KMS-11 (cell line): ENCODE measurements at regions not wholly inside any gene's neighbourhood (a gene's known extent, or its start where the extent isn't known, plus 50 kb on each side); places are given as distances from the start of the nearest gene placed in this dataset.

Experiments used
- H2AFZ ChIP-seq: fragments of 200-600 bp; sonication (generic); 2 replicates; pipeline ENCODE4 v1.6.1; 2016; ENCODE audit warnings: antibody characterized with exemption, mixed run types, low read depth
- H3K27ac ChIP-seq: fragments of 200-600 bp; sonication (generic); 2 replicates; pipeline ENCODE4 v1.6.1; 2016; ENCODE audit warnings: mild to moderate bottlenecking, mixed run types
- H3K27me3 ChIP-seq: fragments of 200-600 bp; sonication (generic); 2 replicates; pipeline ENCODE4 v1.6.1; 2017; ENCODE audit warnings: mild to moderate bottlenecking, low read depth, mixed run types, moderate library complexity; ENCODE audit not compliant: insufficient read depth
- H3K36me3 ChIP-seq: fragments of 200-600 bp; sonication (generic); 2 replicates; pipeline ENCODE4 v1.6.1; 2017; ENCODE audit warnings: mild to moderate bottlenecking, mixed run types; ENCODE audit not compliant: insufficient read depth
- H3K4me1 ChIP-seq: fragments of 200-600 bp; sonication (generic); 2 replicates; pipeline ENCODE4 v1.6.1; 2016; ENCODE audit warnings: mild to moderate bottlenecking, low read depth, mixed run types; ENCODE audit not compliant: poor library complexity, severe bottlenecking
- H3K4me2 ChIP-seq: fragments of 200-600 bp; sonication (generic); 2 replicates; pipeline ENCODE4 v1.7.0; 2016; ENCODE audit warnings: mild to moderate bottlenecking, mixed run types
- H3K4me3 ChIP-seq: fragments of 200-600 bp; sonication (generic); IDR thresholded peaks from 2 replicates; pipeline ENCODE4 v1.6.1; 2017; ENCODE audit warnings: low read depth, low read length, mixed read lengths; ENCODE audit not compliant: insufficient read depth
- H3K79me2 ChIP-seq: fragments of 200-600 bp; sonication (generic); 2 replicates; pipeline ENCODE4 v1.6.1; 2016; ENCODE audit warnings: low read depth, mixed run types; ENCODE audit not compliant: insufficient read depth
- H3K9ac ChIP-seq: fragments of 200-600 bp; sonication (generic); 2 replicates; pipeline ENCODE4 v1.6.1; 2016; ENCODE audit warnings: mild to moderate bottlenecking, mixed run types
- H4K20me1 ChIP-seq: fragments of 200-600 bp; sonication (generic); 2 replicates; pipeline ENCODE4 v1.6.1; 2016; ENCODE audit warnings: mild to moderate bottlenecking, mixed run types; ENCODE audit not compliant: insufficient read depth
- CTCF ChIP-seq: fragments of 200-600 bp; sonication (generic); conservative IDR thresholded peaks from 2 replicates; pipeline ENCODE4 v1.6.1; 2017; ENCODE audit warnings: low read depth, mild to moderate bottlenecking, antibody characterized with exemption, low read length, moderate library complexity, mixed read lengths

- Histone ChIP-seq H3K4me2 (no peak overlapping the region), H3K27me3 (no peaks in the 10 kb centered on the region), H3K79me2 (no peaks in the 10 kb centered on the region), H3K4me1 (no peaks in the 10 kb centered on the region), H3K9ac (no peak overlapping the region), H3K36me3 (no peaks in the 10 kb centered on the region), H3K4me3 (no peak overlapping the region), H3K27ac (no peak overlapping the region), H4K20me1 (no peaks in the 10 kb centered on the region), H2AFZ (no peak overlapping the region)
- TF ChIP-seq CTCF: no peak
Measured at GRCh38 chr9:20205821-20206220, 416.5 kb downstream of the MLLT3 start.

GRCh38 chr9:20200991-20201431 is 412.2 kb upstream of the SLC24A2 start:
- H2AFZ ChIP-seq: no peak overlapping the region
- H3K4me2 ChIP-seq: no peak overlapping the region
- H4K20me1 ChIP-seq: no peaks in the 10 kb centered on the region
- H3K9ac ChIP-seq: no peak overlapping the region
- H3K4me1 ChIP-seq: no peaks in the 10 kb centered on the region
- no peak overlapping the region for H3K4me3 ChIP-seq
- H3K36me3 ChIP-seq: no peaks in the 10 kb centered on the region
- no peak for TF ChIP-seq CTCF
- no peak overlapping the region for H3K27ac ChIP-seq
- no peaks in the 10 kb centered on the region for H3K79me2 ChIP-seq
- no peaks in the 10 kb centered on the region for H3K27me3 ChIP-seq

- no peaks in the 10 kb centered on the region for H3K4me1 ChIP-seq
- TF ChIP-seq CTCF: no peak
- no peaks in the 10 kb centered on the region for H4K20me1 ChIP-seq
- no peaks in the 10 kb centered on the region for H3K79me2 ChIP-seq
- H3K27ac ChIP-seq: no peak overlapping the region
- H3K27me3 ChIP-seq: no peaks in the 10 kb centered on the region
- no peaks in the 10 kb centered on the region for H3K36me3 ChIP-seq
- no peak overlapping the region for H3K4me2 ChIP-seq
- no peak overlapping the region for H2AFZ ChIP-seq
- H3K4me3 ChIP-seq: no peak overlapping the region
- no peak overlapping the region for H3K9ac ChIP-seq
Measured at GRCh38 chr9:20200581-20200980, 411.7 kb upstream of the SLC24A2 start.

GRCh38 chr9:20199111-20199510 is 410.3 kb upstream of the SLC24A2 start:
- no peak for TF ChIP-seq CTCF
- Histone ChIP-seq H2AFZ (no peak overlapping the region), H3K4me2 (no peak overlapping the region)

More at GRCh38 chr9:20199111-20199510, 410.3 kb upstream of the SLC24A2 start:
- H3K4me3 ChIP-seq: no peak overlapping the region
- H3K36me3 ChIP-seq: no peaks in the 10 kb centered on the region
- no peaks in the 10 kb centered on the region for H3K4me1 ChIP-seq
- no peaks in the 10 kb centered on the region for H3K79me2 ChIP-seq
- no peak overlapping the region for H3K9ac ChIP-seq
- no peaks in the 10 kb centered on the region for H3K27me3 ChIP-seq
- no peaks in the 10 kb centered on the region for H4K20me1 ChIP-seq
- H3K27ac ChIP-seq: no peak overlapping the region
